HFFc6 (cell line): ENCODE measurements at regions not wholly inside any gene's neighbourhood (a gene's known extent, or its start where the extent isn't known, plus 50 kb on each side); places are given as distances from the start of the nearest gene placed in this dataset.

ENCODE experiments used
- DNase-seq: peaks from one replicate; pipeline ENCODE4 v3.0.0-alpha.2; 2018
- H3K27ac Mint-ChIP-seq: 2 replicates; pipeline ENCODE4 v1.8.0; 2020; ENCODE audit warnings: mild to moderate bottlenecking, mixed read lengths
- H3K27me3 Mint-ChIP-seq: 2 replicates; pipeline ENCODE4 v1.8.0; 2021; ENCODE audit warnings: mild to moderate bottlenecking, moderate library complexity, mixed read lengths; ENCODE audit not compliant: insufficient read depth
- H3K36me3 Mint-ChIP-seq: 2 replicates; pipeline ENCODE4 v1.8.0; 2021; ENCODE audit warnings: low read depth, mixed read lengths
- H3K4me1 Mint-ChIP-seq: 2 replicates; pipeline ENCODE4 v1.8.0; 2020; ENCODE audit warnings: low read depth, mixed read lengths
- H3K4me3 Mint-ChIP-seq: 2 replicates; pipeline ENCODE4 v1.8.0; 2020; ENCODE audit warnings: mild to moderate bottlenecking, moderate library complexity, mixed read lengths
- H3K9me3 Mint-ChIP-seq: 2 replicates; pipeline ENCODE4 v1.8.0; 2020; ENCODE audit warnings: mild to moderate bottlenecking, mixed read lengths
- CTCF ChIP-seq: fragments of 200-600 bp; sonication (generic); IDR thresholded peaks from 2 replicates; pipeline ENCODE4 v1.5.0; 2021; ENCODE audit warnings: antibody characterized with exemption, mild to moderate bottlenecking

- H3K9me3 Mint-ChIP-seq, result no peaks in the 10 kb centered on the region
- peaks cover 57% of the 10 kb centered on the region for H3K4me1 Mint-ChIP-seq
- TF ChIP-seq CTCF, result no peak
- H3K36me3 Mint-ChIP-seq, result no peaks in the 10 kb centered on the region
- no peak overlapping the region; the same call in 1 of the 2 replicates for H3K4me3 Mint-ChIP-seq
- no peak overlapping the region; the same call in 1 of the 2 replicates for H3K27ac Mint-ChIP-seq
- no peak for DNase-seq
- H3K27me3 Mint-ChIP-seq, result no peaks in the 10 kb centered on the region
These were observed 364.2 kb upstream of the ZP4 start for GRCh38 chr1:238254935-238255334.

- Mint-ChIP-seq H3K27me3 (no peaks in the 10 kb centered on the region), H3K4me3 (peak overlapping the region; percentile 0; the same call in 1 of the 2 replicates), H3K36me3 (no peaks in the 10 kb centered on the region), H3K4me1 (peaks cover 50% of the 10 kb centered on the region), H3K27ac (no peak overlapping the region; the same call in 1 of the 2 replicates), H3K9me3 (no peaks in the 10 kb centered on the region)
- peak; percentile 83 for TF ChIP-seq CTCF
- peak; percentile 26 for DNase-seq
These were observed 361.5 kb upstream of the ZP4 start for GRCh38 chr1:238252033-238252802.

DNA sequence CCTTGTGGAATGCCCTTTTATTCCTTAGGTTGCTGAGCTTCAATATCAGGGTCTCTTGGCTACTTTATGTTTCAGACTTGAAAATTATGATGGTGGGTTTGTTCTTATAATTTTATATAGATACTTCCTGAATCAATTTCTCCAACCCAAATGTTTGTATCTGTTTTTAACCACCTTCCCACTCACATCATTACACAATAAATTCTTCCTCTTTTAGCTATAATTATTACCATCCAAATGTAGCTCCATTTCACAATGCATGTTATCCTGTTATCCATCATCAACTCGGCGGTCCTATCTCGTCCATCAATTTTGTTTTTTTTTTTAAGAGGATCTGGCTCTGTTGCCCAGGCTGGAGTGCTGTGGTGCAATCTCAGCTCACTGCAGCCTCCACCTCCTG lies 357.6 kb upstream of the ZP4 start:
- Mint-ChIP-seq H3K4me1 (peaks cover 16% of the 10 kb centered on the region), H3K27ac (no peak overlapping the region), H3K36me3 (no peaks in the 10 kb centered on the region), H3K27me3 (no peaks in the 10 kb centered on the region), H3K4me3 (no peak overlapping the region), H3K9me3 (no peaks in the 10 kb centered on the region)
- TF ChIP-seq CTCF, result no peak
- DNase-seq, result no peak

DNA sequence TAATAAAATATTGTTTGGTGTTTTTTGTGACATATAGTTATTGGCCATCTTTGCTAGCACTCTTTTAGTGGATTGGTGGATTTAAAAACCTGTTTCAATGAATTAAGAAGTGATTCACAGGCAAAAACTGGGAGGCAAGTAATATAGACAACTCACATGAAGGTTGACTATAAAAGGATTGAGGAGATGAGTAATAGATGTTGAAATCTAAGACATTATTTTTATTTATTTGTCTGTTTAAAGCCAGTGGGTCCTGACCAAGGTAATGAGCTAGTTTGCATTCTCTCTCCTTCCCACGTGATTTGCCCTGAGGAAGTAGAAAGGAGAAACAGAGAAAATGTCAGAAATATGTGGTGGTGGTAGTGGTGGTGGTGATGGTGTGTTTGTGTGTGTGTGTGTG lies 351.5 kb upstream of the ZP4 start:
- TF ChIP-seq CTCF, result no peak
- H3K27me3 Mint-ChIP-seq, result no peaks in the 10 kb centered on the region
- no peaks in the 10 kb centered on the region for H3K36me3 Mint-ChIP-seq
- H3K9me3 Mint-ChIP-seq, result peaks cover 3% of the 10 kb centered on the region; the same call in 1 of the 2 replicates
- H3K4me3 Mint-ChIP-seq, result no peak overlapping the region
- DNase-seq, result peak; percentile 16
- H3K4me1 Mint-ChIP-seq, result peaks cover 13% of the 10 kb centered on the region; the same call in 1 of the 2 replicates
- H3K27ac Mint-ChIP-seq, result no peak overlapping the region

DNA sequence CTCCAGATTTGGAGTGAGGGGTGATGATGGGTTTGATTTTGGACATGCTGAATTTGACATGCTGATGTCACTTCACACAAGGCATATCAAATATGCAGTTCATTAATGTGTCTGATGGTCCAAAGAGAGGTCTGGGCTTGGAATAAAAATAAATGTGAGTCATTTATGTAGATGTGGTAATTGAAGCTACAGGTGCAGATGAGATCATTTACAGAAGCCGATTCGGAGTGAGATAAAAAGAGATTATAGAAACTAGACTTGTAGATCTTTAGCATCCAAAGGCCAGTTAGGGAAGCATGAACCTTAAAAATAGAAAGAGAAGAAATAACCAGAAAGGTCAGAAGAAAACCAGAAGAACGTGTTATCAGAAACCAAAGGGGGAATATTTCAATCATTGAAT lies 350.9 kb upstream of the ZP4 start:
- Mint-ChIP-seq H3K27me3 (no peaks in the 10 kb centered on the region), H3K9me3 (peaks cover 3% of the 10 kb centered on the region; the same call in 1 of the 2 replicates), H3K4me3 (no peak overlapping the region), H3K4me1 (peaks cover 13% of the 10 kb centered on the region; the same call in 1 of the 2 replicates), H3K36me3 (no peaks in the 10 kb centered on the region), H3K27ac (no peak overlapping the region)
- TF ChIP-seq CTCF, result no peak
- DNase-seq, result no peak
